ENCODE measurements at regions not wholly inside any gene's neighbourhood (a gene's known extent, or its start where the extent isn't known, plus 50 kb on each side); places are given as distances from the start of the nearest gene placed in this dataset.

DNA sequence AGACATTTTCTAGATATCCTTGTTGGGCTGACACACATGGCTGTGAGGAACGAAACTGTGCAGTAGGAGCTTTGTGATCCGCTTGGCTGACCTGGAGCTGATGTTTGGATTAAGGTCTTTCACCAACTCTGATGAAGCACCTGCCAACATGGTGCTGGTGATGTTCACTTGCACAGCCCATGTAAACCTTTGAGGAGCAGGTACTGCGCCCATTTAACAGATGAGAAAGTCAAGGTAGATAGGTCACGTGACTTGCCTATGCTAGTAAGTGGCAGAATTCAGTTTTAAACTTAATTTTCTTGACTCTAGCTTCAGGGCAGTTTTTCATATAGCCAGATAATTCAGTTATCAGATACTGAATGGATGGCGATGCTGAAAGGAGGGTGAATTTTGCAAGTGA is 351.9 kb downstream of the RPS24 start:
- no peaks in the 10 kb centered on the region for H3K4me1 ChIP-seq
- H3K9me3 ChIP-seq, result no peaks in the 10 kb centered on the region
- intact Hi-C loops (cut with DNase I; ENCODE audit: low total_unique reads), result no loop called here
- no peak overlapping the region for H3K27ac ChIP-seq
- no peak overlapping the region for H3K4me3 ChIP-seq
- DNase-seq (no peak), ATAC-seq (no peak)
- H3K36me3 ChIP-seq, result no peaks in the 10 kb centered on the region
- no peak for TF ChIP-seq POLR2A (IDR thresholded peaks at IDR 0.05)
- TF ChIP-seq, protein P1, sequence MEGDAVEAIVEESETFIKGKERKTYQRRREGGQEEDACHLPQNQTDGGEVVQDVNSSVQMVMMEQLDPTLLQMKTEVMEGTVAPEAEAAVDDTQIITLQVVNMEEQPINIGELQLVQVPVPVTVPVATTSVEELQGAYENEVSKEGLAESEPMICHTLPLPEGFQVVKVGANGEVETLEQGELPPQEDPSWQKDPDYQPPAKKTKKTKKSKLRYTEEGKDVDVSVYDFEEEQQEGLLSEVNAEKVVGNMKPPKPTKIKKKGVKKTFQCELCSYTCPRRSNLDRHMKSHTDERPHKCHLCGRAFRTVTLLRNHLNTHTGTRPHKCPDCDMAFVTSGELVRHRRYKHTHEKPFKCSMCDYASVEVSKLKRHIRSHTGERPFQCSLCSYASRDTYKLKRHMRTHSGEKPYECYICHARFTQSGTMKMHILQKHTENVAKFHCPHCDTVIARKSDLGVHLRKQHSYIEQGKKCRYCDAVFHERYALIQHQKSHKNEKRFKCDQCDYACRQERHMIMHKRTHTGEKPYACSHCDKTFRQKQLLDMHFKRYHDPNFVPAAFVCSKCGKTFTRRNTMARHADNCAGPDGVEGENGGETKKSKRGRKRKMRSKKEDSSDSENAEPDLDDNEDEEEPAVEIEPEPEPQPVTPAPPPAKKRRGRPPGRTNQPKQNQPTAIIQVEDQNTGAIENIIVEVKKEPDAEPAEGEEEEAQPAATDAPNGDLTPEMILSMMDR (IDR thresholded peaks at IDR 0.05 in 4 of 5, conservative IDR thresholded peaks at IDR 0.05 in 1 of 5), result no peak
- no peaks in the 10 kb centered on the region for H3K27me3 ChIP-seq
- in situ Hi-C loops (cut with MboI; ENCODE audit: low sequenced_read_pairs in 4 of 4), result no loop called here

DNA sequence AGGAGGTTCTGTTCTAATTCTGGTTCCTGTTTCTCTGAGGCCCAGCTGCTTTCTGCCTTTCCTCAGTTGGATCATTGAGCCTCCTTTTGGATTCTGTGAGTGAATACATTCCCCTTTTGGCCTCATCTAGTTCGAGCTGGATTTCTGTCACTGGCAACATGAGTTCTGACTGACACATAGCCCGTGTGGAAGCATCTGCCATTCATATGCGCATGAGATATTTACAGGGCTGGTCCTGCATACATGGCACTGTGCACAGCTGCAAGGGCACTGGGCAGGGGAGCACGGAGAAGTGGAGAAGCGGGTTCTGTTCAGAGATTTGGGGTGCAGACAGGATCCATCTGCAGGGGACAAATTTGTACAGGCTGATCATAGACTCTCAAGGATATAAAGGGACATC is 352.8 kb downstream of the RPS24 start:
- no peak overlapping the region for H3K4me3 ChIP-seq
- no peaks in the 10 kb centered on the region for H3K9me3 ChIP-seq
- TF ChIP-seq POLR2A (IDR thresholded peaks at IDR 0.05), result no peak
- H3K4me1 ChIP-seq, result no peaks in the 10 kb centered on the region
- in situ Hi-C loops (cut with MboI; ENCODE audit: low sequenced_read_pairs in 4 of 4), result no loop called here
- H3K27me3 ChIP-seq, result no peaks in the 10 kb centered on the region
- H3K27ac ChIP-seq, result no peak overlapping the region
- intact Hi-C loops (cut with DNase I; ENCODE audit: low total_unique reads), result no loop called here
- no peaks in the 10 kb centered on the region for H3K36me3 ChIP-seq
- ATAC-seq (no peak), DNase-seq (no peak)

DNA sequence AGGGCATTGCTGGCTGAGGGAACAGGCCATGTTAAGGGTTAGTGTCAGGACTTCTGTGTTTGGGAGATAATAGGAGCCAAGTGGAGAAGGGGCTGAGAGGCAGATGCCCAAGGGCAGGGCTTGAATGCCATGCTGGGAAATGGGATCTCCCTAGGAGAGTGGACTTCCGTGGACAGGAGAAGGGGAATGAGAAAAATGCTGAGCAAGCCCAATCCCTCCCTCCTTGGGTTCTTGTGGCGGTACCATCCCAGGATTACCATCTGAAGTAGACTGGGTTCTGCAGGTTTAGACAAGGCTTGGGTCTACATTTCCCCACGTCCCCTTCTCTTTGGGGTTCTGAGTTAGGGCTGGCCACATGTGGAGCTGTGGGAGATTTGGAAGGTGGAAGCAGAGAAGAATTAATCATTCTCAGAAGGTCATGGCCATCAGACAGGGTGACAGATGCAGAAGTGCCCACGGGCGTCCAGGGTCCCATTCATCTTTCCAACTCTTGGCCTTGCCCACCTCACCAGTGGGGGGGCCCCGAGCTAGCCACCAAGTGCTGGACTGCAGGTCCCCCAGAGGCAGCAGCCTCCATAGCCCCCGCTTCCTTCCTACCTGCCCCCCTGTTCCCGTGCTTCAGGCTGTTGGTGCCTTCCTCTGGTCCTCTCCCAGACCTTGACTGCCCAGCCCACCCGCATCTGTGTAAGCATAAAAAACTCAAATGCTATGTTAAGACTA is 354.8 kb downstream of the RPS24 start:
- Histone ChIP-seq H3K4me3 (no peak overlapping the region), H3K36me3 (no peaks in the 10 kb centered on the region), H3K27me3 (no peaks in the 10 kb centered on the region), H3K9me3 (no peaks in the 10 kb centered on the region), H3K27ac (no peak overlapping the region), H3K4me1 (no peaks in the 10 kb centered on the region)
- in situ Hi-C loops (cut with MboI; ENCODE audit: low sequenced_read_pairs in 4 of 4), result no loop called here
- TF ChIP-seq POLR2A (IDR thresholded peaks at IDR 0.05), result no peak
- TF ChIP-seq, protein P1 (IDR thresholded peaks at IDR 0.05 in 4 of 5, conservative IDR thresholded peaks at IDR 0.05 in 1 of 5), result no peak
- intact Hi-C loops (cut with DNase I; ENCODE audit: low total_unique reads), result no loop called here
- DNase-seq, result no peak
- ATAC-seq, result no peak

DNA sequence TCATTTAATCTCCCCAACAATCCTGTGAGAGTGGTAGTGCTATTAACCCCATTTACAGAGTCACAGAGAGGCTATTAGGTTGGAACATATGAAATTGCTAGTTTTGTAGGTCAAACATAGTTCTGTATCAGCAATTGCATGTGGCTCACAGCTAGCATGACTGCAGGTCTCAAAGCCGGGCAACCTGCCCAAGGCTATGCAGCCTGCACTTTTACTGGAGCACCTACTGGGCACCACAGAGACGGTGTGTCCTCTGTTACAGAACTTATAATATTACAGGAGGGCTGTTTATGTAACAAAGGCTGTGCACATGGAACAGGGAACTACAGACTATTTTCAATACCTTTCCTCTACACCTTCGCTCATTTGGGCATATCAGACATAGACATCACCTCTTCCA is 355.8 kb downstream of the RPS24 start:
- intact Hi-C loops (cut with DNase I; ENCODE audit: low total_unique reads), result no loop called here
- no peaks in the 10 kb centered on the region for H3K36me3 ChIP-seq
- H3K4me3 ChIP-seq, result no peak overlapping the region
- H3K27ac ChIP-seq, result no peak overlapping the region
- no peaks in the 10 kb centered on the region for H3K27me3 ChIP-seq
- in situ Hi-C loops (cut with MboI; ENCODE audit: low sequenced_read_pairs in 4 of 4), result no loop called here
- ATAC-seq, result no peak
- no peak for TF ChIP-seq POLR2A (IDR thresholded peaks at IDR 0.05)
- TF ChIP-seq, protein P1 (IDR thresholded peaks at IDR 0.05 in 4 of 5, conservative IDR thresholded peaks at IDR 0.05 in 1 of 5), result no peak
- no peaks in the 10 kb centered on the region for H3K9me3 ChIP-seq
- no peaks in the 10 kb centered on the region for H3K4me1 ChIP-seq
- DNase-seq, result no peak

DNA sequence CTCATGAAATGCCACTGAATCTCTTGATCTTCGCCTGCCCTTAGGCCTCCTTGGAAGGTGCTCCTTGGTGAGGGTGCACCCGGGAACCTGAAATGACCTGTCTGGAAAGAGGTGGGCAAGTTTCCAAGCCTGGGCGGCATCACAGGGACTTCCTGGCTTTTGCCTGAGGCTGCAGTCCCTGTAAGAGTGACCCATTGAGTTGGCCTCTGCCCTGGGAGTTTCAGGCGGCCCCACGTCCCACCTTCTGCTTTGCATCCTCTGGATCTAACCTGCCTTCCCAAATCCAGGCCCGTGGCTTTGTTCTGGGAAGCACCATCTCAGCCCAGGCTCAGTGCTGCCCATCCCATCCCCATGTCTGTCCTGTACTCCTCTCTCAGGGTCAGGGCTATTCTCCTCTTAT is 356.4 kb downstream of the RPS24 start:
- in situ Hi-C loops (cut with MboI; ENCODE audit: low sequenced_read_pairs in 4 of 4) (no loop called here), intact Hi-C loops (cut with DNase I; ENCODE audit: low total_unique reads) (no loop called here)
- no peak for TF ChIP-seq POLR2A (IDR thresholded peaks at IDR 0.05)
- TF ChIP-seq, protein P1 (IDR thresholded peaks at IDR 0.05 in 4 of 5, conservative IDR thresholded peaks at IDR 0.05 in 1 of 5), result no peak
- no peaks in the 10 kb centered on the region for H3K4me1 ChIP-seq
- H3K9me3 ChIP-seq, result no peaks in the 10 kb centered on the region
- no peaks in the 10 kb centered on the region for H3K36me3 ChIP-seq
- H3K27ac ChIP-seq, result no peak overlapping the region
- no peak for ATAC-seq
- no peak for DNase-seq
- H3K4me3 ChIP-seq, result no peak overlapping the region
- no peaks in the 10 kb centered on the region for H3K27me3 ChIP-seq

All from gastrocnemius medialis (tissue), 4 donors.